OCI-LY3 (cell line): ENCODE measurements at regions not wholly inside any gene's neighbourhood (a gene's known extent, or its start where the extent isn't known, plus 50 kb on each side); places are given as distances from the start of the nearest gene placed in this dataset.

ENCODE experiments used
- H2AFZ ChIP-seq: fragments of 200-600, 300-600 bp; shearing (Covaris generic); 2 replicates; pipeline ENCODE4 v1.6.0; 2014; ENCODE audit warnings: antibody characterized with exemption, low read depth, low read length
- H3K27ac ChIP-seq: fragments of 200-600, 300-600 bp; sonication (generic); 2 replicates; pipeline ENCODE4 v1.5.1; 2014; ENCODE audit warnings: mild to moderate bottlenecking, low read length, moderate library complexity, mixed read lengths
- H3K27me3 ChIP-seq: fragments of 200-600, 300-600 bp; sonication (generic); 2 replicates; pipeline ENCODE4 v1.6.1; 2014; ENCODE audit warnings: low read depth, low read length, mixed read lengths
- H3K36me3 ChIP-seq: fragments of 200-600, 300-600 bp; sonication (generic); replicated peaks from 2 replicates; pipeline ENCODE3; 2014; ENCODE audit warnings: low read depth, low read length, mixed read lengths
- H3K4me1 ChIP-seq: fragments of 300-600, 200-600 bp; sonication (generic); 2 replicates; pipeline ENCODE4 v1.6.1; 2014; ENCODE audit warnings: low read length, mixed read lengths
- H3K4me2 ChIP-seq: fragments of 200-600, 300-600 bp; sonication (generic); 2 replicates; pipeline ENCODE4 v1.6.1; 2014; ENCODE audit warnings: low read length, mixed read lengths
- H3K4me3 ChIP-seq: fragments of 300-600, 200-600 bp; sonication (generic); 2 replicates; pipeline ENCODE4 v1.5.1; 2014; ENCODE audit warnings: antibody characterized with exemption, mild to moderate bottlenecking, low read length, moderate library complexity
- H3K79me2 ChIP-seq: fragments of 300-600, 200-600 bp; shearing (Covaris generic); 2 replicates; pipeline ENCODE4 v1.6.1; 2014; ENCODE audit warnings: mild to moderate bottlenecking, low read length, mixed read lengths
- H3K9ac ChIP-seq: fragments of 300-600, 200-600 bp; shearing (Covaris generic); 2 replicates; pipeline ENCODE4 v1.6.0; 2014; ENCODE audit warnings: mild to moderate bottlenecking, low read length, moderate library complexity
- H3K9me3 ChIP-seq: fragments of 200-600, 300-600 bp; shearing (Covaris generic); 2 replicates; pipeline ENCODE4 v1.6.1; 2014; ENCODE audit warnings: low read length, mixed read lengths; ENCODE audit not compliant: insufficient read depth
- H4K20me1 ChIP-seq: fragments of 200-600, 300-600 bp; sonication (generic); 2 replicates; pipeline ENCODE4 v1.6.1; 2016; ENCODE audit warnings: low read length, mixed read lengths; ENCODE audit not compliant: insufficient read depth
- CTCF ChIP-seq: fragments of 200-600, 300-600 bp; sonication (generic); IDR thresholded peaks from 2 replicates; pipeline ENCODE4 v1.5.1; 2014; ENCODE audit warnings: antibody characterized with exemption, low read length, low read depth
- EZH2phosphoT487 ChIP-seq: fragments of 200-600 bp; shearing (Covaris generic); IDR thresholded peaks from 2 replicates; pipeline ENCODE4 v1.6.1; 2018; ENCODE audit warnings: antibody characterized with exemption, mixed run types, low read depth

- no peaks in the 10 kb centered on the region for H3K79me2 ChIP-seq
- no peaks in the 10 kb centered on the region for H3K27me3 ChIP-seq
- no peak overlapping the region for H3K4me2 ChIP-seq
- H3K9me3 ChIP-seq = no peaks in the 10 kb centered on the region
- no peak overlapping the region for H2AFZ ChIP-seq
- no peak overlapping the region for H3K4me3 ChIP-seq
- no peaks in the 10 kb centered on the region for H3K36me3 ChIP-seq
- no peak overlapping the region for H3K27ac ChIP-seq
- TF ChIP-seq EZH2phosphoT487 = no peak
- TF ChIP-seq CTCF = no peak
- H3K9ac ChIP-seq = no peak overlapping the region
- H4K20me1 ChIP-seq = no peaks in the 10 kb centered on the region
- H3K4me1 ChIP-seq = no peaks in the 10 kb centered on the region
Observed at GRCh38 chr21:27275294-27275927, 308.5 kb upstream of the ADAMTS5 start.

GRCh38 chr21:27269644-27270043 lies 302.8 kb upstream of the ADAMTS5 start:
- Histone ChIP-seq H2AFZ (no peak overlapping the region), H3K36me3 (no peaks in the 10 kb centered on the region), H3K79me2 (no peaks in the 10 kb centered on the region), H3K9ac (no peak overlapping the region), H3K27ac (no peak overlapping the region), H4K20me1 (no peaks in the 10 kb centered on the region), H3K27me3 (no peaks in the 10 kb centered on the region), H3K9me3 (no peaks in the 10 kb centered on the region), H3K4me1 (no peaks in the 10 kb centered on the region), H3K4me3 (no peak overlapping the region), H3K4me2 (no peak overlapping the region)
- no peak for TF ChIP-seq EZH2phosphoT487
- TF ChIP-seq CTCF = no peak

- H3K36me3 ChIP-seq = no peaks in the 10 kb centered on the region
- H3K4me3 ChIP-seq = no peak overlapping the region
- H3K9ac ChIP-seq = no peak overlapping the region
- H2AFZ ChIP-seq = no peak overlapping the region
- H3K27me3 ChIP-seq = no peaks in the 10 kb centered on the region
- H3K9me3 ChIP-seq = no peaks in the 10 kb centered on the region
- no peak overlapping the region for H3K4me2 ChIP-seq
- H4K20me1 ChIP-seq = no peaks in the 10 kb centered on the region
- H3K4me1 ChIP-seq = no peaks in the 10 kb centered on the region
- TF ChIP-seq EZH2phosphoT487 = no peak
- TF ChIP-seq CTCF = no peak
- H3K79me2 ChIP-seq = no peaks in the 10 kb centered on the region
- H3K27ac ChIP-seq = no peak overlapping the region
Observed at GRCh38 chr21:27268290-27268689, 301.4 kb upstream of the ADAMTS5 start.

- Histone ChIP-seq H3K27ac (no peak overlapping the region), H2AFZ (no peak overlapping the region), H3K9me3 (no peaks in the 10 kb centered on the region), H3K27me3 (no peaks in the 10 kb centered on the region), H3K4me1 (no peaks in the 10 kb centered on the region), H3K36me3 (no peaks in the 10 kb centered on the region), H3K79me2 (no peaks in the 10 kb centered on the region), H3K9ac (no peak overlapping the region), H3K4me2 (no peak overlapping the region), H3K4me3 (no peak overlapping the region), H4K20me1 (no peaks in the 10 kb centered on the region)
- TF ChIP-seq EZH2phosphoT487 = no peak
- TF ChIP-seq CTCF = no peak
Observed at GRCh38 chr21:27265949-27266348, 299.1 kb upstream of the ADAMTS5 start.
